H7 (cell line): ENCODE measurements at regions not wholly inside any gene's neighbourhood (a gene's known extent, or its start where the extent isn't known, plus 50 kb on each side); places are given as distances from the start of the nearest gene placed in this dataset.

Experiments used
- DNase-seq: peaks from one replicate; pipeline ENCODE4 v3.0.0; 2012
- H3K27me3 ChIP-seq: 2 replicates; pipeline ENCODE4 v1.6.0; 2011; ENCODE audit warnings: mild to moderate bottlenecking, low read length; ENCODE audit not compliant: control insufficient read depth, insufficient read depth
- H3K36me3 ChIP-seq: replicated peaks from 2 replicates; pipeline ENCODE4 v1.5.1; 2011; ENCODE audit warnings: low read length; ENCODE audit not compliant: control insufficient read depth, insufficient read depth
- H3K4me3 ChIP-seq: 2 replicates; pipeline ENCODE4 v1.5.1; 2011; ENCODE audit warnings: low read depth, mild to moderate bottlenecking, control low read depth, low read length, moderate library complexity; ENCODE audit not compliant: insufficient read depth

- Histone ChIP-seq H3K27me3 (no peaks in the 10 kb centered on the region), H3K4me3 (no peak overlapping the region), H3K36me3 (no peaks in the 10 kb centered on the region)
- no peak for DNase-seq
Measured at GRCh38 chr13:73480779-73481559, 422.2 kb downstream of the KLF5 start.

- Histone ChIP-seq H3K27me3 (no peaks in the 10 kb centered on the region), H3K4me3 (no peak overlapping the region), H3K36me3 (no peaks in the 10 kb centered on the region)
- DNase-seq = no peak
Measured at GRCh38 chr13:73479856-73480255, 421.1 kb downstream of the KLF5 start.

- Histone ChIP-seq H3K27me3 (no peaks in the 10 kb centered on the region), H3K4me3 (no peak overlapping the region), H3K36me3 (no peaks in the 10 kb centered on the region)
- DNase-seq = no peak
Measured at GRCh38 chr13:73479351-73479750, 420.5 kb downstream of the KLF5 start.

- DNase-seq = no peak
- Histone ChIP-seq H3K4me3 (no peak overlapping the region), H3K36me3 (no peaks in the 10 kb centered on the region), H3K27me3 (no peaks in the 10 kb centered on the region)
Measured at GRCh38 chr13:73477441-73477840, 418.6 kb downstream of the KLF5 start.

GRCh38 chr13:73473016-73473415, 414.2 kb downstream of the KLF5 start:
- no peak for DNase-seq
- no peaks in the 10 kb centered on the region for H3K27me3 ChIP-seq
- no peaks in the 10 kb centered on the region for H3K36me3 ChIP-seq
- H3K4me3 ChIP-seq = no peak overlapping the region

- Histone ChIP-seq H3K27me3 (no peaks in the 10 kb centered on the region), H3K4me3 (no peak overlapping the region), H3K36me3 (no peaks in the 10 kb centered on the region)
- no peak for DNase-seq
Measured at GRCh38 chr13:73467125-73467524, 408.3 kb downstream of the KLF5 start.

- no peak for DNase-seq
Measured at GRCh38 chr13:73466561-73466960, 407.8 kb downstream of the KLF5 start.

GRCh38 chr13:73465617-73465971, 406.8 kb downstream of the KLF5 start:
- DNase-seq = no peak
- Histone ChIP-seq H3K27me3 (no peaks in the 10 kb centered on the region), H3K36me3 (no peaks in the 10 kb centered on the region)

More at GRCh38 chr13:73466561-73466960, 407.8 kb downstream of the KLF5 start:
- Histone ChIP-seq H3K4me3 (no peak overlapping the region), H3K27me3 (no peaks in the 10 kb centered on the region), H3K36me3 (no peaks in the 10 kb centered on the region)

GRCh38 chr13:73464758-73465616, 406.2 kb downstream of the KLF5 start:
- Histone ChIP-seq H3K4me3 (no peak overlapping the region), H3K27me3 (no peaks in the 10 kb centered on the region), H3K36me3 (no peaks in the 10 kb centered on the region)
- no peak for DNase-seq

More at GRCh38 chr13:73465617-73465971, 406.8 kb downstream of the KLF5 start:
- no peak overlapping the region for H3K4me3 ChIP-seq

GRCh38 chr13:73462241-73462640, 403.4 kb downstream of the KLF5 start:
- H3K27me3 ChIP-seq = no peaks in the 10 kb centered on the region
- no peak for DNase-seq
- no peak overlapping the region for H3K4me3 ChIP-seq
- no peaks in the 10 kb centered on the region for H3K36me3 ChIP-seq

GRCh38 chr13:73451221-73452029, 392.6 kb downstream of the KLF5 start:
- H3K4me3 ChIP-seq = no peak overlapping the region
- no peaks in the 10 kb centered on the region for H3K36me3 ChIP-seq
- no peak for DNase-seq
- H3K27me3 ChIP-seq = no peaks in the 10 kb centered on the region

GRCh38 chr13:73450583-73450982, 391.8 kb downstream of the KLF5 start:
- no peak for DNase-seq
- H3K4me3 ChIP-seq = no peak overlapping the region
- H3K27me3 ChIP-seq = no peaks in the 10 kb centered on the region
- no peaks in the 10 kb centered on the region for H3K36me3 ChIP-seq

GRCh38 chr13:73449252-73449651, 390.4 kb downstream of the KLF5 start:
- Histone ChIP-seq H3K36me3 (no peaks in the 10 kb centered on the region), H3K4me3 (no peak overlapping the region), H3K27me3 (no peaks in the 10 kb centered on the region)
- no peak for DNase-seq

GRCh38 chr13:73440296-73440895, 381.6 kb downstream of the KLF5 start:
- Histone ChIP-seq H3K27me3 (no peaks in the 10 kb centered on the region), H3K4me3 (no peak overlapping the region), H3K36me3 (no peaks in the 10 kb centered on the region)
- DNase-seq = no peak
